ENCODE measurements at regions not wholly inside any gene's neighbourhood (a gene's known extent, or its start where the extent isn't known, plus 50 kb on each side); places are given as distances from the start of the nearest gene placed in this dataset.

DNA sequence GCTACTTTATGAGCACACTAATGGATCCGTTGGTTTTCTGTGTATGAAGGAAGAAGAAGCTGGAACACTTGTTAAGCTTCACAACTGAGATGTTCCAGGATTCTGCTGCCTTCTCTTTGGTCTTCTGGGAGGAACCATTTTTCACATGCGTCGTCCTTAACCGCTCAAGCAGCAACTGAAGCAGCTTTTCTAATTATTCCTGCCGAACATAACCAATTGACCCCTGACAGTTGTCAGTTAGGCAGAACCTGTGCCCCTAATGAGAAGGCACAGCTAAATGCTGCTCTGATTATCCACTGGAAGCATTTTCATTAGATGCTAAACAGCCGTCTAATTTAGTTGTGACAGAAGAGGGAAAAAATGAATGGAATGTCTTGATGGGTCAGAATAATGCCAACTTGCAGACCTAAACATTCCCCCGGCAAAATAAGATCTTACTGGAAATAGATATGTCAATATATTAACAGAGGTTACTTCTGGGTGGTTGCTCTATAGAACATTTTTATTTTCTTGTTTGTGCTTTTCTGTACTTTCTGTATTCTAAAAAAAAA, 85.0 kb upstream of the SMLR1 start:
- DNase-seq (ENCODE audit: low read depth, low spot score): no peak
- H3K4me3 ChIP-seq (ENCODE audit: low read length): no peak overlapping the region

DNA sequence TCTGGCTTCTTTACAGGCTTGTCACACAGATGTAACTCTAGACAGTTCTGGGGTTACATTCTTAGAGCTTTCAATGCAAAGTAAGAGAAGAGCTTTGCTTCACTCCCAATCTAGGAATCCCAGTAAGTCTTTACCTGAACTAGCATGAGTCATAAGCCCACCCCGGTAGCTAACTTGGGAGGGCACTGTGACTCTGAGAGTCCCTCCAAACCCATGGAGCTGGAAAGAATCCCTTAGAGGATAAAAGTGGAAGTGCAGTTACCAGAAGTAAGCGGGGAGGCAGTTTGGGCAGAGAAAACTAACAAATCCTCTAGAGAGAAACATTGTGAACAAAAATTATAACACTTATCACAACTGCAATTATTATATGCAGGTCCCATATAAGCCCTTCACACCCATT, 84.0 kb upstream of the SMLR1 start:
- no peak overlapping the region for H3K4me3 ChIP-seq (ENCODE audit: low read length)
- DNase-seq (ENCODE audit: low read depth, low spot score): no peak

DNA sequence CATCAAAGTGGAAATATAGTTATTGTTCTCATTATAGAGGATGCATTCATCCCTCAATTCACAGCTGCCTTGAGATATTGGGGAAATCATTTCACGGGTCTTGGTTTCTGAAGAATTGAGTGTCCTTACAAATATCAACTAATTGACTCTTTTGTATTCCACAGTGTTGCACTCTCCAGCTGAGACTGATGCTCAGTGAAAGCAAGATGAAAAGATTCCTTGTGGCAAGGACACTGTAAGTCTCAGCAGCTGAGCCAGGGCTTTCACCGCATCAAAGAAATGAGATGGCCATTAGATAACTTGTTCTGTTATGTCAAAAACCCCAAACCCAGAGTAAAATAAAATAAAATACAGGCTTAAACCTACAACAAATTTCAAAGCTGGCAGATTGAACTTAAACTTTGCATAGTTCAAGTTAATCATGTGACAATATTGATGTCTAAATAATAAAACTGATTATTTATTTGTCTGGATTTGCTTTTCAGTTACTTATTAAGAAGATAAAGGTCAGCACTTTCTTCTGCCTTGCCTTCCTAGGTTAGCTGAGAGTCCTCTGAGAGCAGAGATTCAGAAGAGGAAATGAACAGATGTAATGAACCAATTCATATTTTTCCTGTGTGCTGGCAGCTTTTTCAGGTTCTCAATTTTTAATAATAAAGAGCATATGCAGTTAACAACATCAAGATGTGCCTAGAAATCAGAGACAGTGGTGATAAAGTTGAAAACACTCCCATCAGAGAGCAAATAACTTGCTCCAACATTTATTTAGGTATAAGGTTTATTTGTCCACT, 82.4 kb upstream of the SMLR1 start:
- no peak for DNase-seq (ENCODE audit: low read depth, low spot score)
- H3K4me3 ChIP-seq (ENCODE audit: low read length): no peak overlapping the region

DNA sequence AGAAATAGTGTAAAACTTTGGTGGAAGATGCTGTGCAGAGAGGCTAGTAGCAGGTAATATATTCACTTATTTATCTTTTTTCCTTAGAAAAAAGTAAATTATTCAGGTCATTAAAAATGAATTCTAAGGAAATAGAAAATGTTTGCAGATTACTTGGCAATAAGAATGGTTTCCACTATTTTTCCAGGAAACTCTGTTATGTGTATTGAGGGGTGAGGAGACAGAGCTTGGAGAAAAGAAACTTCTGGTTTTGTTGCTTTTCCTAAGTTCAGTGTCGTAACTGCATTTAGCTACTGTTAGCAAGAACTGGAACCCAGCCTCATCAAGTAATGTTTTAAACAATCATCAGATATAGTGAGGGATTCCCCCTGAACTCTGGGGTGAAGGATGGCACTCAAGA, 79.2 kb upstream of the SMLR1 start:
- no peak for DNase-seq (ENCODE audit: low read depth, low spot score)
- H3K4me3 ChIP-seq (ENCODE audit: low read length): no peak overlapping the region

DNA sequence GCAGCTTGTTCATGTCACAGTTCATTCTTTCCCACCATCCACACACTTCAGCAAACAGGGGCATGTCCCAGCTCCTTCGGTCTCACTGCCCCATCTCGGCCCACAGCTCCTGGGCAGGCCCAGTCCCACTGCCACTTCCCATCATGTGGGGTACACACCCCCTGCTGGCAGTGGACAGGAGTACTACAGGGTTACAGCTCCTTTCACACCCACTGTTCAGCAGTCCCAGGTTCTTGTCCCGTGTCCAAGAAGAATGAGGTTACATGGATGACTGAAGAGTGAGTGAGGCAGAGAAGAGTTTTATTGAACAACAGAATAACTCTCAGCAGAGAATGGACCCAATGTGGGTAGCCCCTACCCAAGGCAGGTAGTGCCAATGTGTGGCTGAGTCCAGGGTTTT, 77.8 kb upstream of the SMLR1 start:
- DNase-seq (ENCODE audit: low read depth, low spot score): no peak
- no peak overlapping the region for H3K4me3 ChIP-seq (ENCODE audit: low read length)

DNA sequence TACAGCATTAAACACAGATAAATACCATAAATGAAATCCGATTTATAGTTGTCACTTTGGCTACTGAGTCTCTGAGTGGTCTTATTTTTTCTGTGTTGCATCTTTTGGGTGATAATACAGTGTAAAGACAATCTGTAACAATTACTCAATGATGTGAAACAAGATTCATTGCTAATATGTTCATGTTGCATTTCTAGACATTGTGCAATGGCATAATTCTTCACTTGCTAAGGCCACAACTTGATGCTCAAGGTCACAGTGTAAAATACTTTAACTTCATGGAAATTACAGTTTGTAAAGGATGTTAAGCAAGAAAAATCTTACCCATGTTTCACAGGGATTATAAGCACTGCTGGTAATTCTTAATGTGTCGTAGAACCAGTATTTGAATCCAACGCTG, 74.9 kb upstream of the SMLR1 start:
- no peak for DNase-seq (ENCODE audit: low read depth, low spot score)
- no peak overlapping the region for H3K4me3 ChIP-seq (ENCODE audit: low read length)

DNA sequence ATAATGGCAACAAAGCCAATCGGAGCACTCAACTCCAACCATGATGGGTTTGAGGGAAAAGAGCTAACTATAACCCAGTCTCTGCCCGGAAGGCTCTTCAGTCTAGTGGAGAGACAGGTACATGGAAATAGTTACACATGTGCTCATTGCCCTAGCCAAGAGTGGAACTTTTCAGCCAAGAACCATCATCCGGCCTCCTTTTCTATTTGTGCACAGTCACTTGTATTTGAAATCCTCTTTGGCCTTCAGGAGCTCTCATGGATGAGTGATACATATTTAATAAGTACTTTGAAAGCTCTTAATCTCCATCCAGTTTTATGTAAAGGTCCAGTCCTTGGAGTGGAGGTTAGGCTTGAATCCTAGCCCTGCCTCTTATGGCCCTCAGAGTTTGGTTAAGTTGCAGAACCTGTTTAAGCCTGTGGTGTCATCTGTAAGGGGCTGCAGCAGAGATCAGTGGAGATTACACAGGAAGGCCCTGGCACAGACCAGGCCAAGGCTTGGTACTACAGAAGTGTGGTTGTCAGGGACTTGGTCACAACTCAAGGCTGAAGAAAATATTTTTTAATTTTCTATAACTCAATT, 72.3 kb upstream of the SMLR1 start:
- DNase-seq (ENCODE audit: low read depth, low spot score): no peak

DNA sequence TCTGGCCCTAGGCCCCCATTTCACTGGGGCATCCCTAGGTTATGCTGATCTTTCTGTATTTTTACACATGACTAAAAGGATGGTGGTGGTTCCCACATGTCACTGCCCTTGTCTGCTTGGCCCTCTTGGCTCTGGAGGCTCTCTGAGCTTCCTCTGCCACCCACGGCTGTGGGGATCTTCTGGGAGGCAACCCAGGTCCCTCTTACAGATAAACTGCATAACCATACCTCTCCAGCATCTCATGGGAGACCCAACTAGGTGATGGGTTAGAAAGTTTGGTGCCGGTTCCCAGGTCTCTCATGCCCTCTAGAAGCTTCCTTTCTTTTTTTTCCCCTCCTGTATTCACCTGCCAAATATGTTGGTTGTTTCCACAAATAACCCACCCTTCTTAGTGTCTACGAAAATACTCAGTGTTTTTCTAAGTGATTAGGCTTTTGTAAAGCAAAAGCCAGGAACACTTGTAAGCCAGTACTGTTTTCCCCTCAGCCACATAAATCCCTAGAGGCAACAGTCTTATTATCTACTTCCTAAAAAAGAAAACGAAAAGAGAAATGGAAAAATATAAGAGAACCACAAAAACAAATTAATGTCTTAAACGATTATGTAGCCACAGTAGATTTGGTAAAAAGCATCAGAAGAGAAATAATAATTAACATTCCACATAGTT, 71.7 kb upstream of the SMLR1 start:
- no peak overlapping the region for H3K4me3 ChIP-seq (ENCODE audit: low read length)
- DNase-seq (ENCODE audit: low read depth, low spot score): no peak

More for the DNA sequence above, 72.3 kb upstream of the SMLR1 start:
- H3K4me3 ChIP-seq (ENCODE audit: low read length): no peak overlapping the region

DNA sequence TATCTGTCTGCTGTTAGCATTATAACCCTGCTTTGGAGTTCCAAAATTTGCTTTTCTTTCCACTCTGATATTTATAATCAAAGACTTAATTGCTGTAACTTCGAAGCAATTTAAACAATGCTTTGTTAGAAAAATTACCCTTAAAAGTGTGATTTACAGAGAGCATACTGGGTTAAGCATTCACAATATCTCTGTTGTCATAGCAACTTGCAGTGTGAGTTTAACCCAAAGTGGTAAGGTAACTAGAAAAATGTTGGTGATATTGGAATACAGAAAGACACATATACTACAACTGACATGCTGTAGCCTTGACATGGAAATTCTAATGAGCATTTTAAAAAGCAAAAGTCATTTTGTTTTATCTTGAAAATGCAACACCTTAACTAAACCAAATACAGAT, 70.4 kb upstream of the SMLR1 start:
- DNase-seq (ENCODE audit: low read depth, low spot score): no peak
- no peak overlapping the region for H3K4me3 ChIP-seq (ENCODE audit: low read length)

DNA sequence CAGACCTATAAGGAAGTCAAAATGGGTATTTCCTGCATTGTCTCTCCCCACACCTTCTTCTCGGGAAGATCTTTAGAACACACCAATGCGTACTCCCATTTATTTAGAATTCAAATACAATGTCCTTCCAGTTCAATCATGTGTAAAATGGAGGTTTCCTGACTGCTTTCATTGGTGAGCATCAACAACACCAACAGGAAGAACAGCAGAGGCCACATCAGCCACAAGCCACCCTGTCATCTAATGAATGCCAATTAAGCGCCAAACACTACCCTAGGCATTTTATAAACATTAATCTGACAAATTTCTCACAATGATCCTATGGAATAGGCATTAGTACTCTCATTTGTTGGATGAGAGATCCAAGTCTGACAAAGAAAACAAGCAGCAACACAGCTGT, 68.4 kb upstream of the SMLR1 start:
- H3K4me3 ChIP-seq (ENCODE audit: low read length): no peak overlapping the region
- DNase-seq (ENCODE audit: low read depth, low spot score): no peak

DNA sequence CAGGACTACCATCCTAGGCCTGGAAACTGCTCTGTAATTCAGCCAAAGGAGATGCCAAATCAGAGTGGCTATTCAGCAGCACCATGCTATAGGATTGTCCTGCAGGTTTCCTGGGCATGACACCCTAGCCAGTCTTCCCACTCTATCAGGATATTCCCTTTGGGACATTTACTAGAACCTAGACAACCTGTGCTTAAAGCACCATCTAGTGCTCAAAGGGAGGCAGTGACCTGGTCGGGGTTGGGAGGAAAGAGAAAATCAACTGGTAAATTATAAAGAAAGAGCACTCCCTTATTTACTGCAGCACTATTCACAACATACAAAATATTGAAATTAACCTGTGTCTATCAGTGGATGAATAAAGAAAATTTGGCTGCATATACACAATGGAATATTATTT, 67.2 kb upstream of the SMLR1 start:
- no peak overlapping the region for H3K4me3 ChIP-seq (ENCODE audit: low read length)
- DNase-seq (ENCODE audit: low read depth, low spot score): no peak

DNA sequence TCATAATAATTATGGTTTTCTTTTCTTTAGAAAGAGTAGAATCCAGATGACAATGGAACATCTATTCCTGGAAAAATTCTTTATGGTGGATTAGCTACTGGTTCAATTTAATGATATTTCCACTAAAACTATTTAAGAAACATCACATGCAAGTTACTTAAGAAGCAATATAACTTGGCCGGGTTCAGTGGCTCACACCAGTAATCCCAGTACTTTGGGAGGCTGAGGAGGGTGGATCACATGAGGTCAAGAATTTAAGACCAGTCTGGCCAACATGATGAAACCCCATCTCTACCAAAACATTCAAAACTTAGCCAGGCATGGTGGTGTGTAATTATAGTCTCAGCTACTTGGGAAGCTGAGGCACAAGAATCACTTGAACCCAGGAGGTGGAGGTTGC, 65.9 kb upstream of the SMLR1 start:
- no peak for DNase-seq (ENCODE audit: low read depth, low spot score)

DNA sequence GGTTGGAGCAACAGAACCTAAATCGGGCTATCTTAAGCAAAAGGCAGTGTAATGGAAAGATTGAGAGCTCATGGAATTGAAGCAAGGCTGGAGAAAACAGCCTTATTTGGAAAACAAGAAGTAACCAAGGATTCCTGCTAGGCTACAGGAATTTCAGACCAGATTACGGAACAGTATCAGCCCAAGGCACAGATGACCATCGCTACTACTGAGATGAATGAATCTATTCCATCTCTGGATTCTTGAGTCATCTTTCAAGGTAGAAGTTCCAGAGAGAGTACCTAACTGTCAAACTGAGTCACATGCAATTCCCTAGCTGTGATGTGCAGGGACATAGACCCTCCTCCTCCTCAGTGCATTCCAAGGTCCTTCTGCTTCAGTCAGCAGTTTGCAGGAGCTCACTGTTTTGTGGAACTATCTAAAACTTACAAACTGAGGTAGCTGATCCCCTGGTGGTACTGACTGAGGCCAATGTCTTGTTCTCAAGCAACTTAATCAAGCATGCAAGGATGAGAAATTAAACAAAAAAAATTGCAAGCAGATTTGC, 62.0 kb upstream of the SMLR1 start:
- no peak for DNase-seq (ENCODE audit: low read depth, low spot score)

More for the DNA sequence above, 65.9 kb upstream of the SMLR1 start:
- no peak overlapping the region for H3K4me3 ChIP-seq (ENCODE audit: low read length)

DNA sequence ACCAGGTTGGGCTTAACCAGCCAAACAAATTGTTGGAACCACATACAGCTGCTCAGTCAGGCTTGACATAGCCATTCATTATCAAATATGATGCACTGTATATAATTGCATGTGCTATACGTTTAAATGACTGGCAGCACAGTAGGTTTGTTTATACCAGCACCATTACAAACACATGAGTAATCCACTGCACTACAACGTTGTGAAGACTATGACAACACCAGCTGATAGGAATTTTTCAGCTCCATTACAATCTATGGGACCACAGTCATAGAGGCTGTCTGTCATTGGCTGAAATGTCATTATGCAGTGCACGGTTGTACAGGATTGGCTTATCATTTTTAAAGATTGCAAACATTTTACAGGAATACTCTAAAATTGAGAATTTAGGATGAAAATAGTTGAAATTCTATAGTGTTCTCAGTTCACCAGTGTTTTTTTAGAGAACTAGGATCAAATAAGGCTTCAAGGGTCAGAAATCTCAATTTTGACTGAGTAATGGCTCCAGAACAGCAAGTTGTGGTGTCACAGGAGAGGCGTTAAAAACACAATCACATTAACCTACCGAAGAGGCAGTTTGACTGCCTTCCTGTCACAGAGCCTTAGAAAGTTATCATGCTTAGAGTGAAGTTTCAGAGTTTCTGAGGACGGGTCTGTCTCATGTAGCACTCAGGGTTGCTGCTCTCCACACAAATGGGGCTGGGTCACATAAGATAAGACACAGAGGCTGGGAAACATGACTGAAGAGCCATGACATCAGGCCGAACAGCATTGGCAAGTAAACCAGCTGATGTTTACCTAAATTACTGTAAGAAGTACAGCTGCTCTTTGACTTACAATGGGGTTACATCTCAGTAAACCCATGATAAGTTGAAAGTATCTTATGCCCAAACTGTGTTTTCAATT, 60.7 kb upstream of the SMLR1 start:
- no peak for DNase-seq (ENCODE audit: low read depth, low spot score)
- H3K4me3 ChIP-seq (ENCODE audit: low read length): no peak overlapping the region

More for the DNA sequence above, 62.0 kb upstream of the SMLR1 start:
- H3K4me3 ChIP-seq (ENCODE audit: low read length): no peak overlapping the region

DNA sequence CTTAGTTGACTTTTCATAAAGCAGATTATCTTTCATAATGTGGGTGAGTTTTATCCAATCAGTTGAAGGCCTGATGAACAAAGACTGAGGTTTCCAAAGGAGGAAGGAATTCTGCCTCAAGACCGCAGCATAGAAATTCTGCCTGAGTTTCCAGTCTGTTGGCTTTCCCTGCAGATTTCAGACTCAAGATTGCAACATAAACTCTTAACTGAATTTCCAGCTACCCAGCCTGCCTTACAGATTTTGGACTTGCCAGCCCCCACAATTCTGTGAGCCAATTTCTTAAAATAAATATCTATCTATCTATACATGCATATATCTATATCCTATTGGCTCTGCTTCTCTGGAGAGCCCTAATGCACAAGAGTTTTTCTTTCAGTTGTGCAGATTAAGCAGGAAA, 57.3 kb upstream of the SMLR1 start:
- DNase-seq (ENCODE audit: low read depth, low spot score): no peak
- H3K4me3 ChIP-seq (ENCODE audit: low read length): no peak overlapping the region

DNA sequence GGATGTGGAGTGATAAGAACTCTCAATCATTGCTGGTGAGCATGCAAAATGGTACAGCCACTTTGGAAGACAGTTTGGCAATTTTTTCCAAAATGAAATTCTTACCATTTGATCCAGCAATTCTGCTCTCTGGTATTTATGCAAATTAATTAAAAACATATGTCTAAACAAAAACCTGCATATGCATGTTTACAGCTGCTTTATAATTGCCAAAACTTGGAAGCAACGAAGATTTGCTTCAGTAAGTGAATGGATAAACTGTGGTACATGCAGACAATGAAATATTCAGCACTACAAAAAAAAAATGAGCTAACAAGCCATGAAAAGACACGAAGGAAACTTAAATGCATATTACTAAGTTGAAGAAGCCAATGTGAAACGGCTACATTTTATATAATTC, 55.5 kb upstream of the SMLR1 start:
- H3K4me3 ChIP-seq (ENCODE audit: low read length): no peak overlapping the region
- DNase-seq (ENCODE audit: low read depth, low spot score): no peak

DNA sequence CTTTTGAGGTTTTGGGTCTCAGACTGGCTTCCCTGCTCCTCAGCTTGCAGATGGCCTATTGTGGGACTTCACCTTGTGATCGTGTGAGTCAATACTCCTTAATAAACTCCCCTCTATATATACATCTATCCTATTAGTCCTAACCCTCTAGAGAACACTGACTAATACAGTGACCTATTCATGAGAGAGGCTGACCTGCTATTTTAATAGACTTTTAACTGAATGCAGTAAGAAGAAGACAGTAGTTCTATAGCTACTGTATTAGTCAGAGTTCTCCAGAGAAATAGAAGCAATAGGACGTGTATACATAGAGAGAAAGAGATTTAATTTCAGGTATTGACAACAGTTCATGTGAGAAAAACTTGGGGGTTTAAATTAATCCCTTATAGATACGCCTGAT, 53.3 kb upstream of the SMLR1 start:
- H3K4me3 ChIP-seq (ENCODE audit: low read length): no peak overlapping the region
- DNase-seq (ENCODE audit: low read depth, low spot score): no peak

DNA sequence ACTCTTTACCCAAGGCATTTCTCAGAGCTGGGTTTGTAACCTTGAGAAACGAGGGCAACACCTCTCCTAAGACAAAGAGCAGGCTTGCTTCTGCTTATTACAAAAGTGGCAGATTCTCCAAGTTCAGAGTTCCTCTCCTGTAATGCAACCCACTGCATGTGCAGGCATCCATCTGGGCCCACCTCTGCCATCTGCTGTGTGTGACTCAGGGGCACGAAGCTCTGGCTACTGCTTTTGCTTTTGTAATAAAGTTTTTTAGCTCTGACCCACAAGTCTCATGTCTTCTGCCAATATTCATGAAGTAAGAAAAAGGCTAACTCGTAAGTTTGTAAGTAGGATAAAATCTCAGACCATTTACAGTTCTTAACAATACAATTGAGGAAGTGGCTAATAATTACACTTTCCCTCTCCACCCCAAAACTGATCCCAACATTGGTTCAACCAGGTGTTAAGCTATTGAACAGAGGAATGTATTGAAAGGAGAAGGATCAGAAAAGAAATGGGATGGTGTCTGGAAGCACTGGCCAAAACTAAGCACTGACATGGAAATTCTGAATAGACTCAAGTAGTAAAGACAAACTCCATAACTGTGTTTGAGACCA, 51.7 kb upstream of the SMLR1 start:
- no peak overlapping the region for H3K4me3 ChIP-seq (ENCODE audit: low read length)
- DNase-seq (ENCODE audit: low read depth, low spot score): no peak
